Kidney (tissue), 13 donors: ENCODE measurements at regions not wholly inside any gene's neighbourhood (a gene's known extent, or its start where the extent isn't known, plus 50 kb on each side); places are given as distances from the start of the nearest gene placed in this dataset.

Experiments
- DNase-seq, 5 donors: peaks; one replicate each; pipeline ENCODE4 v3.0.0-alpha.2; 2013 to 2020
- FAIRE-seq: peaks from 2 replicates; lab custom pipeline; 2012; peaks lifted over from hg19 to GRCh38; lab: Jason Lieb, UNC
- H3K27ac ChIP-seq, 2 donors: one replicate each; pipeline ENCODE4 v1.7.0; 2013; ENCODE audit warnings: low read depth in 2 of 2, low read length in 2 of 2, inconsistent platforms in 1 of 2
- H3K27me3 ChIP-seq: one replicate; pipeline ENCODE4 v1.7.1; 2013; ENCODE audit warnings: low read length, inconsistent platforms; ENCODE audit not compliant: control insufficient read depth, insufficient read depth
- H3K36me3 ChIP-seq, 3 donors: one replicate each; pipeline versions ENCODE4 v1.7.0 to v1.7.1; 2013; ENCODE audit warnings: low read length in 3 of 3, control low read depth in 1 of 3, inconsistent platforms in 1 of 3; ENCODE audit not compliant: insufficient read depth in 3 of 3, control insufficient read depth in 2 of 3
- H3K4me1 ChIP-seq, 3 donors: one replicate each; pipeline versions ENCODE4 v1.7.0 to v1.7.1; 2013; ENCODE audit warnings: low read length in 3 of 3, inconsistent platforms in 1 of 3, low read depth in 1 of 3; ENCODE audit not compliant: control insufficient read depth in 2 of 3, insufficient read depth in 2 of 3
- H3K4me3 ChIP-seq, 3 donors: one replicate each; pipeline versions ENCODE4 v1.7.0 to v1.8.1; 2013; ENCODE audit warnings: low read length in 3 of 3, control low read depth in 1 of 3, inconsistent platforms in 1 of 3
- H3K9ac ChIP-seq, 3 donors: one replicate each; pipeline versions ENCODE4 v1.7.0 to v1.7.1; 2013; ENCODE audit warnings: low read length in 3 of 3, control low read depth in 1 of 3, inconsistent platforms in 1 of 3
- H3K9me3 ChIP-seq, 3 donors: one replicate each; pipeline versions ENCODE4 v1.7.0 to v1.7.1; 2013; ENCODE audit warnings: low read length in 3 of 3, control low read depth in 1 of 3, inconsistent platforms in 1 of 3; ENCODE audit not compliant: control insufficient read depth in 2 of 3, insufficient read depth in 1 of 3
- CTCF ChIP-seq: IDR thresholded peaks from 3 replicates; pipeline ENCODE4 v1.5.1; 2012; ENCODE audit warnings: mild to moderate bottlenecking, moderate library complexity, borderline replicate concordance; ENCODE audit not compliant: insufficient read depth; ENCODE audit errors: extremely low read depth
- intact Hi-C: fragments of 100-400 bp; cut with DNase I; formaldehyde crosslinking; loops from one replicate; pipeline ENCODE4 v1.11.1; 2022
- donor health status: control.
- donor health status: control.
- donor health status: control.
- donor health status: control.
- donor health status: control.
- donor health status: DM: yes; HTN: yes; CAD: no.
- donor health status: Normal renal cell carcinoma (clear cell type).

DNA sequence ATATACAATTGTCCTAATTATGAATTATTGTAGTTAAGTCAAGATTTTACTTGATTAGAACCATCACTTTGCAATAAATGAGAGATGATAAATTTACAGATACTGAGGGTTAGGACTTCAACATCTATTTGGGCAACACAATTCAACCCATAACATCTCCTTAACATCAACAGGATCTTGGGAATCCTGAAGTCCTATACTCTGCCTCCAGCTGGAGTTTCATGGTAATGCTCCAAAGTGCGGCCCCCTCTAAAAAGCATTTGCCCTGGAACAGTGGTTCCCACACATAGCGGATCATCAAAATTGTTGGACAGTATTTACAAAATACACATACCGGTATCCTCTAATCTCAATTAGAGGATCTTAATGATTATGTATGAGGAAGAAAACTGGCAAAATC, 618.6 kb downstream of the CENPC start:
- intact Hi-C loops, result no loop called here
- H3K9me3 ChIP-seq, result no peaks in the 10 kb centered on the region
- H3K4me3 ChIP-seq, result no peak overlapping the region

DNA sequence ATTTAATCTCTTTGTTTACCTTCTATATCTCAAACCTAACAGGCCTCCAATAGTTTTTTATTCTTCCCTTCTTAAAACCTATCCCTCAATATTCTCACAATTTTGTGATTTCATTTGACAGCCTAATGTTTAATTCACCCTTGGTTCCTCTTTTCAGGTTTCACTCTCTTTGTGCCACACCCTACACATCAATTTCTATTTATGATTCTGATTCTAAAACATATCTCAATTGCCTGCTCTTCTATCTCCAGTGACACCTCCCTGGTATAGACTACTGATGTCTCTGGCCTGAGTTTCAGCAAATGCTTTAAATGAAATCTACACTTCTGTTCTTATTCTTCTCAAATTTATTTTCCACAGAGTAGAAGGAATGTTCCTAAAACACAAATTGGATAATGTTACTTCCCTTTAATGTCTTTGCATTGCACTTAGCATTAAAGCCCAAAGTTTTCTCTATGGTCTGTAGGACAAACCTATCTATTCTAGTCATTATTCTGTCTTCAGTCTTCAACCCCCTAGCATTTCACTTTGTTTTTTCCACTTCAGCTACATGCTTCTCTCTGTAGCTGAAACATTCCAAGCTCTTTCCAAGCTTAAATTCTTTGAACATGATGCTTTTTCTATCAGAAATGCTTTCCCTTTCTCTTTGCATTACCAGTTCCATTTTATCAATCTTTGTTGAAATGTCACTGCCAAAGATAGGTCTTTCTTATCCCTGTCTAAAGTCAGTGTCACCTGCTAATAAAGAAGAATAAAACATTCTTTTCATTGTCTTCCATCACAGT, 622.0 kb downstream of the CENPC start:
- intact Hi-C loops, result no loop called here
- Histone ChIP-seq H3K9me3 (no peaks in the 10 kb centered on the region), H3K4me3 (no peak overlapping the region), H3K27me3 (no peaks in the 10 kb centered on the region), H3K36me3 (no peaks in the 10 kb centered on the region), H3K27ac (no peak overlapping the region), H3K9ac (no peak overlapping the region), H3K4me1 (no peaks in the 10 kb centered on the region)
- no peak for TF ChIP-seq CTCF
- no peak for FAIRE-seq
- DNase-seq, result no peak

More for the DNA sequence above, 618.6 kb downstream of the CENPC start:
- FAIRE-seq (no peak), DNase-seq (no peak)
- no peak for TF ChIP-seq CTCF
- Histone ChIP-seq H3K4me1 (no peaks in the 10 kb centered on the region), H3K36me3 (no peaks in the 10 kb centered on the region), H3K27ac (no peak overlapping the region), H3K27me3 (no peaks in the 10 kb centered on the region), H3K9ac (no peak overlapping the region)

- H3K4me1 ChIP-seq, result no peaks in the 10 kb centered on the region
- H3K27ac ChIP-seq, result no peak overlapping the region
- H3K9ac ChIP-seq, result no peak overlapping the region
- FAIRE-seq (no peak), DNase-seq (no peak)
- TF ChIP-seq CTCF, result no peak
- no peaks in the 10 kb centered on the region for H3K9me3 ChIP-seq
- intact Hi-C loops, result no loop called here
- no peak overlapping the region for H3K4me3 ChIP-seq
- no peaks in the 10 kb centered on the region for H3K27me3 ChIP-seq
- no peaks in the 10 kb centered on the region for H3K36me3 ChIP-seq
Measured at GRCh38 chr4:66921433-66921832, 623.9 kb downstream of the CENPC start.
